ENCODE measurements at regions not wholly inside any gene's neighbourhood (a gene's known extent, or its start where the extent isn't known, plus 50 kb on each side); places are given as distances from the start of the nearest gene placed in this dataset.
A peak's percentile ranks its signal among the peaks of the same experiment; 100 is the strongest.

DNA sequence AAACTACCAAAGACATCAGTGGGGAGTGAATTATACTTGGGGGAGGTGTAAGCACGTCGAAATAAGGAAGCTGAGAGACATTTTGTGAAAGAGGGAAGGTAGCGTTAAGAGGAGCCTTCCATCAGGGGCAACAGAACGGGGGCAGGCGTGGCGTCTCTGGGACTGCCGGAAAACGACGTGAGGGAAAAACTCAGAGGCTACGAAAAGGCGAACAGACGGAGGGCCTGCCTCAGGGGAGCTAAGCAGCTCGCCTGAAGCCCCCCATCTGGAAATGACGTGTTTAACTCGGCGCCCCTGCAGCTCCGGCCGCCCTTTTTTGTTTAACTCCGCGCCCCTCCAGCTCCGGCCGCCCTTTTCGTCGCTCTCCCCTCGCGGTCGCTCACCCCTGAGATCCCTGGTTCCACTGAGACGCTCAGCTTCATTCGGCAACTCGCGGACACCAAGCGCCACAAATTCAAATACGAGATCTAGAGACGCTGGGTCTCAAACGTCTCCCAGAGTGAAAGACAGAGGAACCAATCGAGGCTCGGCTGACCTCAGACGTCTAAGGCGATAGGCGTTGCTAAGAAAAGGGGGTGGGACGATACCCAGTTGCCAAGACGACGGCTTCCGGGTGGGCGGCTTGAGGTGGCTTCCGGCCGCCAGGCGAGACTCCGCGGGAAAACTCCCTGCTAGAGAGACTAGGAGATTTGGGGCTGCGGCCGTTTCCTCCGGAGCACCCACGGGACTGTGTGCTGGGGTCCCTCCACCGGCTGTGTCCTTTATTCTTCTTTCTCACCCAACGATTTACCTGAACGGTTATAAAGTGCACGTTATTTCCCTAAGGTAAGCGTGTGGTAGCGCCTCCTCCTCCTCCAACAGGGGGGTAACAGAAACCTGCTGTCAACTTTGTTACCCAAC lies 383.2 kb downstream of the ZFHX3 start:
- peak; percentile 100 for ATAC-seq
- Histone ChIP-seq H3K4me1 (peaks cover 3% of the 10 kb centered on the region), H3K4me3 (peak overlapping the region; percentile 93), H3K27me3 (ENCODE audit: insufficient read depth in 3 of 3, low read length in 2 of 3) (peaks cover 0 to 4% (median 0%) of the 10 kb centered on the region in 3 donors), H3K27ac (peak overlapping the region; percentile 37), H3K36me3 (ENCODE audit: insufficient read depth in 1 of 2, low read depth in 1 of 2) (no peaks in the 10 kb centered on the region), H3K9me3 (no peaks in the 10 kb centered on the region)
- TF ChIP-seq, protein P1, sequence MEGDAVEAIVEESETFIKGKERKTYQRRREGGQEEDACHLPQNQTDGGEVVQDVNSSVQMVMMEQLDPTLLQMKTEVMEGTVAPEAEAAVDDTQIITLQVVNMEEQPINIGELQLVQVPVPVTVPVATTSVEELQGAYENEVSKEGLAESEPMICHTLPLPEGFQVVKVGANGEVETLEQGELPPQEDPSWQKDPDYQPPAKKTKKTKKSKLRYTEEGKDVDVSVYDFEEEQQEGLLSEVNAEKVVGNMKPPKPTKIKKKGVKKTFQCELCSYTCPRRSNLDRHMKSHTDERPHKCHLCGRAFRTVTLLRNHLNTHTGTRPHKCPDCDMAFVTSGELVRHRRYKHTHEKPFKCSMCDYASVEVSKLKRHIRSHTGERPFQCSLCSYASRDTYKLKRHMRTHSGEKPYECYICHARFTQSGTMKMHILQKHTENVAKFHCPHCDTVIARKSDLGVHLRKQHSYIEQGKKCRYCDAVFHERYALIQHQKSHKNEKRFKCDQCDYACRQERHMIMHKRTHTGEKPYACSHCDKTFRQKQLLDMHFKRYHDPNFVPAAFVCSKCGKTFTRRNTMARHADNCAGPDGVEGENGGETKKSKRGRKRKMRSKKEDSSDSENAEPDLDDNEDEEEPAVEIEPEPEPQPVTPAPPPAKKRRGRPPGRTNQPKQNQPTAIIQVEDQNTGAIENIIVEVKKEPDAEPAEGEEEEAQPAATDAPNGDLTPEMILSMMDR (IDR thresholded peaks at IDR 0.05) = no peak
- intact Hi-C loops (cut with DNase I) = loop anchor here in 1 of 2 donors (10.0 kb wide), 1 partner anchor 120 kb away; no protein-coding TSS in a partner anchor
- 0% methylated on average over 59 to 60 of the region's 60 CpGs for WGBS, 3 donors
- DNase-seq = peak; percentile 93 to 96

GRCh38 chr16:72664056-72664508 lies 383.8 kb downstream of the ZFHX3 start:
- Histone ChIP-seq H3K9me3 (no peaks in the 10 kb centered on the region), H3K27ac (no peak overlapping the region), H3K36me3 (ENCODE audit: insufficient read depth in 1 of 2, low read depth in 1 of 2) (no peaks in the 10 kb centered on the region), H3K4me3 (peak overlapping the region; percentile 93), H3K4me1 (peaks cover 3% of the 10 kb centered on the region), H3K27me3 (ENCODE audit: insufficient read depth in 3 of 3, low read length in 2 of 3) (peaks cover 0 to 6% (median 0%) of the 10 kb centered on the region in 3 donors)
- intact Hi-C loops (cut with DNase I) = loop anchor here in 1 of 2 donors (10.0 kb wide), 1 partner anchor 121 kb away; no protein-coding TSS in a partner anchor
- DNase-seq = no peak
- TF ChIP-seq, protein P1 (IDR thresholded peaks at IDR 0.05) = no peak
- 0 to 1% (median 1%) methylated on average over 18 of the region's 18 CpGs for WGBS, 3 donors
- no peak for ATAC-seq

DNA sequence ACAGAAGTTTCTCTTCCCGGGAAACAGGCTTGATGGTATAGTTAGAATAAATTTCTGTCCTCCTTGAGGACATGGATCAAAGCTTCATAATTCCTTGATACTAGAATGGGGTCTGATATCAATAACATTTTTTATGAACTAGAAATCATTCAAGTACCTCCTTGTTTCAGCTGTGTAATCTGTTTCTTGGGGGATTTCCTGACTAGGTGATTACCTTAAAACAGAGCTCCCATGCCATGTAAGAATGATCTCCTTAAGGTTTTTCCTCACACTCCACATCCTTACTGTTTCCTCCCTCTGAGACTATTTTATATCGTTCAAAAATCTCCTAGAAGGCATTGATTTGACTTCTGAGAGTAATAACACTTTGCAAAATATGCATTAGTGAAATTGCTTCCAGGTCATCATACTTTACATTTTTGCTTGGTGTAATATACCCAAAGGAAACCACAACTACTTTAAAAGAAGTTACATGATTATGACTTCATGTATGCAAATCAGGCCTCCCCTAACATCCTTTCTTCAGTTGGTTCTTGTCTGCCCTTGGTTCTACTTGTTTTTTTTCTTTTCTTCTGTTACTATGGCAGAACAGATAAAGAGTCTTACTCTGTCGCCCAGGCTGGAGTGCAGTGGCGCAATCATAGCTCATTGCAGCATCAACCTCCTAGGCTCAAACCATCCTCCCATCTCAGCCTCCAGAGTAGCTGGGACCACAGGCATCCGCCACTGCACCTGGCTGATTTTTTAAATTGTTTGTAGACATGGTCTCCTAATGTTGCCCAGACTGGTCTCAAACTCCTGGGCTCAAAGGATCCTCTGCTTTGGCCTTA lies 388.8 kb downstream of the ZFHX3 start:
- Histone ChIP-seq H3K27ac (no peak overlapping the region), H3K4me3 (no peak overlapping the region), H3K36me3 (ENCODE audit: insufficient read depth in 1 of 2, low read depth in 1 of 2) (no peaks in the 10 kb centered on the region), H3K4me1 (peaks cover 2% of the 10 kb centered on the region), H3K9me3 (no peaks in the 10 kb centered on the region), H3K27me3 (ENCODE audit: insufficient read depth in 3 of 3, low read length in 2 of 3) (peaks cover 0 to 6% (median 0%) of the 10 kb centered on the region in 3 donors)
- WGBS, 3 donors = 78 to 86% (median 85%) methylated on average over 5 of the region's 5 CpGs
- intact Hi-C loops (cut with DNase I) = no loop called here
- no peak for ATAC-seq
- DNase-seq = no peak
- TF ChIP-seq, protein P1 (IDR thresholded peaks at IDR 0.05) = no peak

DNA sequence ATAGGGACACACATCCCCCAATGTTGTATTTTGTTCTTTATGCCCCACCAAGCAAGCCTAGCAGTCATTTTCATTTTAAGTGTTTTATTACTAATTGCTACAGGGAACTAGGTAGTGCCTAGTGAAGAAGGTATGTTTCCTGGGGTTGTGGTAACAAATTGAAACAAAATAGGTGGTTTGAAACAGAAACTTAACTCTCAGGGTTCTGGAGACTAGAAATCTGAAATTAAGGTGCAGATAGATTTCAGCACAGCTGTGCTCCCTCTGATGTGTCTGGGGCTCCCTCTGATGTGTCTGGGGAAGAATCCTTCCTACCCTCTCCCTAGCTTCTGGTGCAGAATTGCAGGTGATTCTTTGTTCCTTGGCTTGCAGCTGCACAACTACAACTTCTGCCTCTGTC lies 390.1 kb downstream of the ZFHX3 start:
- Histone ChIP-seq H3K4me3 (no peak overlapping the region), H3K4me1 (no peaks in the 10 kb centered on the region), H3K27me3 (ENCODE audit: insufficient read depth in 3 of 3, low read length in 2 of 3) (peaks cover 0 to 6% (median 0%) of the 10 kb centered on the region in 3 donors), H3K27ac (no peak overlapping the region), H3K9me3 (no peaks in the 10 kb centered on the region), H3K36me3 (ENCODE audit: insufficient read depth in 1 of 2, low read depth in 1 of 2) (no peaks in the 10 kb centered on the region)
- intact Hi-C loops (cut with DNase I) = no loop called here
- no peak for ATAC-seq
- no peak for DNase-seq
- TF ChIP-seq, protein P1 (IDR thresholded peaks at IDR 0.05) = no peak
